ENCODE measurements at regions not wholly inside any gene's neighbourhood (a gene's known extent, or its start where the extent isn't known, plus 50 kb on each side); places are given as distances from the start of the nearest gene placed in this dataset.
"Not testable (repeated sequence)": the region's sequence is repeated elsewhere in the genome, so short reads cannot be mapped to it uniquely, and the experiment has no call there.

DNA sequence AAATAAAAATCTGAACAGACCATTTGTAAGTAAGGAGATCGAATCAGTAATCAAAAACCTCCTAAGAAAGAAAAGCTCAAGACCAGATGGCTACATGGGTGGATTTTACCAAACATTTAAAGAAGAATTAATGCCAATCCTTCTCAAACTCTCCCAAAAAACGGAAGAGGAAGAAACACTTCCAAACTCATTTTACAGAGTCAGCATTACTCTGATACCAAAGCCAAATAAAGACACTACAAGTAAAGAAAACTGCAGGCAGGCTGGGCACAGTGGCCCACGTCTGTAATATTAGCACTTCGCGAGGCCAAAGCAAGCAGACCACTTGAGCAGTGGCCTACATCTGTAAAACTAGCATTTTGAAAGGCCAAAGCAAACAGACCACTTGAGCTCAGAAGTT is 159.8 kb downstream of the DPY19L2 start:
- no peak for DNase-seq

DNA sequence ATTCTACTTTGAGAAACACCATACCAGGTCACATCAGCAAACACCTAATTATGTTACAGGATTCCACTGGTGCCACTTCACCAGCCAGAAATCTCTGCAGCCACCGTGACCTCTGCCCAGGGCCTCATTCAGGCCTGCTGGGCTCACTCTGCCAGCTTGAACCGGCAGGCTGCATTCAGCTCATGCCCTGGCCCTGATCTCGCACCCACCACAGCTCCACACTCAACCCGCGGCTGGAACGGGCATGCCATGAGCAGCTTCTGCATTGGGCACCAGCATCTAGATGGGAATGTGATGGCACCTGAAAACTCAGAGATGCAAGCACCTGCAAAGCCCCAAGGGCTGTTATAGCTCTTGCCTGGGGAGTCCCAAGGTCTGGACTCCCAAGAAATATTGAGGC is 168.7 kb downstream of the DPY19L2 start:
- DNase-seq = no peak

DNA sequence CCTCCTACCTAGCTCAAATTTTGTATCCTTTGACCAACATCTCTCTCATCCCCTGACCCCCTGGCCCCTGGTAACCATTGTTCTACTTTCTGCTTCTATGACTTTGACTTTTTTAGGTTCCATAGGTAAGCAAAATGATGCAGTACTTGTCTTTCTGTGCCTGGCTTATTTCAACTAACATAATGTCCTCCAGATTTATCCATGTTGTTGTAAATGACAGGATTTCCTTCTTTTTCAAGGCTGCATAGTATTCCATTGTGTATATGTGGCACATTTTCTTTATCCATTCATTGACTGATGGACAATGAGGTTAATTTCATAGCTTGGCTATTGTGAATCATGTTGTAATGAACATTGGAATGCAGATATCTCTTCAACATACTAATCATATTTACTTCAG is 170.1 kb downstream of the DPY19L2 start:
- DNase-seq = no peak

DNA sequence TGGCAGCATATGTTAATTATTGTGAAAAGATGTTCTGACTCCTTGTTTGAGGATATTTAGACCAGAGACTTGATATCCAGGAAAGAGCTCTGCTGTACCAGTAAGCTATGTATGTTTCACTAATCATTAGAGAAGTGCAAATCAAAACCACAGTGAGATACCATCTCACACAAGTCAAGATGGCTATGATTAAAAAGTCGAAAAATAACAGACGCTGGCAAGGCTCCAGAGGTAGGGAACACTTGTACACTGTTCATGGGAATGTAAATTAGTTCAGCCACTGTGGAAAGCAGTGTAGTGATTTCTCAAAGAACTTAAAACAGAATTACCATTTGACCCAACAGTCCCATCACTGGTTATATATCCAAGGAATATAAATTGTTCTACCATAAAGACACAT is 171.6 kb downstream of the DPY19L2 start:
- DNase-seq = no peak

DNA sequence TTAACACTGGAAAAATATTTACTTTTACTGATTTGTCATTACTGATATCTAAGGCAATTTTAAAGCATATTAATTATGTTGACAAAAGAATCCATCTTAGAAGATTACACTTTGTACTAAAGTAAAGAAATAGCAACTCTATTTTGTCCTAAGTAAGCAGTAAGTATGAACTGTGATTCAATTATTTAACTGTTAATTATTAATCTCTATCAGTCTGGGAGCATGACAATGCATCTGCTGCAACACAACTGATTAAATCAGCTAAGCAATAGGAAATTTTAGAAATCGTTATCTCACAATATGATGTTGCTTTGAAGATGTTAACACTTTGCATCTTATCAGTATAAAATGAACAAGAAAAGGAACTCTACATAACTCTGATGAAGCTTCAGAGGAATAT is 172.3 kb downstream of the DPY19L2 start:
- DNase-seq = no peak

DNA sequence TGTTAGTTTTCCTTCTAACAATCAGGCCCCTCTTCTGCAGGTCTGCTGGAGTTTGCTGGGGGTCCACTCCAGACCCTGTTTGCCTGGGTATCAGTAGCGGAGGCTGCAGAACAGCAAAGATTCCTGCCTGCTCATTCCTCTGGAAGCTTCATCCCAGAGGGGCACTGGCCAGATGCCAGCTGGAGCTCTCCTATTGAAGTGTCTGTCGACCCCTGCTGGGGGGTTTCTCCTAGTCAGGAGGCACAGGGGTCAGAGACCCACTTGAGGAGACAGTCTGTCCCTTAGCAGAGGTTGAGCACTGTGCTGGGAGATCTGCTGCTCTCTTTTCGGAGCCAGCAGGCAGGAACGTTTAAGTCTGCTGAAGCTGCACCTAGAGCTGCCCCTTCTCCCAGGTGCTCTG is 174.9 kb downstream of the DPY19L2 start:
- DNase-seq = not testable (repeated sequence)

DNA sequence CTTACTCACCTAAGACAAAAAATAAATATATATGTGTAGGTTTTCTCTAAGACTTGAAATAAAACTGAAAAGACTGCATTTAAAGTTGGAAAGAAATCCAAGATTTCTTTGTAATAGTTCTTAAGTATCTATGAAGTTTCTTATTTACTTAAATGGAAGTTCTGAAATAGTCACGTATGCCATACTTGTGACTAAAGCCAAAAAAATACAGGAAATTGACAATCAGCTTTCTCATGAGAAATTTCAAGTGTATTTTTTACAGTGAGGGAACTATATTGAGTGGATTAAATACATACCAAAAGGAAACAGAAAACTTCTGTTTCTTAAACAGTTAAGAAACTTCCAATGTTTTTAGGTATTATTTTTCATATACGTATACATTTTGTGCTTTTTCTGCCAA is 188.1 kb downstream of the DPY19L2 start:
- DNase-seq = no peak

DNA sequence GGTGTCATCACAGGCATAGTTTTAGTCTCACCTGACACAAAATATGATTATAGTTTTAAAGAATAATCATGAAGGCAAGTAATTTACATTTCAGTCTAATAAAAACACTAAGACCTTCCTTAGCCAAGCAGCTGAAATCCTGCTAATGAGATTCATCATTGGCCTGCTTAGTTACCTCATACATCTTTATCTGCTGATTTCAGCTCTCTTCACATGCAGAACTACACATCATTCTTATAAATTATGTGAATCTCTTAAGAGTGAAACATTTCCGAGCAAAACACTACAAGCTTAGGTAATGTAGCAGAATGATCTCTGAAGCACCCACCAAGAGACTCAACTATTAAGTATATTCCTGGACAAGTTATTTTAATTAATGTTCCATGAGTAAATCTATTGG is 198.1 kb downstream of the DPY19L2 start:
- DNase-seq = no peak

DNA sequence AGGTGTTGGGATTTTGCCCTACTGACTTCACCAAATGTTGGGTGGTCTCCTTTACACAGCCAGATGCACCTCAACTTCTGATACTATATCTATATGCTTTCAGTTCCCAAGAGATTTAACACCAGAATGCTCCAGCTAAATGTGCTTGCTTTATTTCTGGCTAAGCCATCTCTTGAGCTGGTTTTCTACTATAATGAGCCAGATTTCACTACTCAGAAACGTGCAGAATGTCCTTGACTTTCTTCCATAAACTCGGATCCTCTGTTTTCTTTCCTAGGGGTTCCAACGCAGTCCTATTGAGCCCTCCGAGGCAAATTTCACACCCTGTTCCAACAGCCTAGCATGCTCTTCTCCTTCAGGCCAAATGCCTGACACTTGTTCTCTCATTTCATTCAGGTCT is 200.3 kb downstream of the DPY19L2 start:
- DNase-seq = no peak

DNA sequence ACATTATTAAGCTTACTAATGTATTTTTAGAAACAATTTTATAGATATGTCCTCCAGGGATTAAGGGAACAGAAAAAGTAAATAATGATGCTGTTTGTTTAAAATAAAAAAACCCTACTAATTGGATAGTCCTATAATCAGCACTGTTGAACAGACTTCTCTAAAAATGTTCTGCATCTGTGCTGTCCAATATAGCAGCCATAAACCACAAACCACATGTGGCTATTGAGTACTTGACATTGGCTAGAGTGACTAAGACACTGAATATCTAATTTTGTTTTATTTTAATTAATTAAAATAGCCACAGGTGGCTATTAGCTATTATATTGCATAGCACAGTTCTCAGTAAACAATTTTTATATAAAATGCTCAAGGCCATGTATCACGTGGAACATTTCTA is 210.4 kb downstream of the DPY19L2 start:
- no peak for DNase-seq

DNA sequence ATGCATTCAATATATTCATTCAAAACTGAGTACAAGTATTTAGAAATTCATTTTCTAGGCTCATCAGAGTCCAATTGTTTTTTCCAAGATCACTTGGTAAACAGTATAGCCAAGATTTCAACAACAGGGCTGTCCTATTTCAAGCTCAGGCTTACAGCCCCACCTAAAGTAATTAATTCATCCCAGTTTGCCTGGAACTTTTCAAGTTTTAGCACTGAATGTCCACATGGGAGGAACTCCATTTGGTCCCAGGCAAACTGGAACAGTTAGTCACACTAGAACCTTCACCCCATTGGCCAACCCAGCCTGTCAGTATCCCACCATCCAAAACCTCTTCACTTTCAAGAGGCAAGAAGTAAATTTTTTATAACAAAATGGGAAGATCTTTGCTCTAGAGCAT is 210.9 kb downstream of the DPY19L2 start:
- no peak for DNase-seq

DNA sequence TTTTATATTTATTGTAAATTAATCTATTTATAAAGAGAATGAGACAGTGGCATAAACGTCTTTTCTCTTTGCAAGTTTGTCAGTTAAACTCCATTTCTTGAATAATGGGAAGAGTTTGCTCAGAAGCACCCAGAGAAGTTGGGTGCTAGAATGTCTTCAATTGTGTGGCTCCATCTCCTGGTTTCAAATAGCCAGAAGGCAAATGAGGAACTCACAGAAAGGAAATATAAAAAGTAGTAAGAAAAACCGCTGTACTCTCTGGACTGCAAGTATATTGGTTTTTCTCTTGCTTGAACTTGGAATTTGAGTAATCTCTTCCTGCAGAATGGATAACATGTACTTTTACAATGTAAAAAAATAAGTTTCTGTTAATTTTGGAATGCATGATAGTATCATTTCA is 217.5 kb downstream of the DPY19L2 start:
- no peak for DNase-seq

DNA sequence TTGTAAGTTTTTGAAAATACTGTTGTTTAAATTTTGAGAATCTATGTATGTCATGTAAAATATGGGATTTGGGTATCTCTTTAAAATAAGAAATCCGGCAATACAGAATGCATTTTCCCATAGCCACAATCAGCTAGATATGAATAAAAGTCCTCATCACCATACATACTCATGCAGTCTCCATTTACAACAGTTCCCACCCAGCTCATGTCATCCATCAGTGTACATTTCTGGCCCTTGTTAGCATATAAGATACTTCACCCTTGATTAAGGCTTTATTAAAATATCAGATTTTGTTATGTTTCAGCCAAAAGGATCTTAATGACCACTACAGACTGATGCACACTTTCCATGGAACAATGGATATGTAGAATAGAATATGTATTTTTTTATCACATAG is 218.0 kb downstream of the DPY19L2 start:
- DNase-seq = no peak

DNA sequence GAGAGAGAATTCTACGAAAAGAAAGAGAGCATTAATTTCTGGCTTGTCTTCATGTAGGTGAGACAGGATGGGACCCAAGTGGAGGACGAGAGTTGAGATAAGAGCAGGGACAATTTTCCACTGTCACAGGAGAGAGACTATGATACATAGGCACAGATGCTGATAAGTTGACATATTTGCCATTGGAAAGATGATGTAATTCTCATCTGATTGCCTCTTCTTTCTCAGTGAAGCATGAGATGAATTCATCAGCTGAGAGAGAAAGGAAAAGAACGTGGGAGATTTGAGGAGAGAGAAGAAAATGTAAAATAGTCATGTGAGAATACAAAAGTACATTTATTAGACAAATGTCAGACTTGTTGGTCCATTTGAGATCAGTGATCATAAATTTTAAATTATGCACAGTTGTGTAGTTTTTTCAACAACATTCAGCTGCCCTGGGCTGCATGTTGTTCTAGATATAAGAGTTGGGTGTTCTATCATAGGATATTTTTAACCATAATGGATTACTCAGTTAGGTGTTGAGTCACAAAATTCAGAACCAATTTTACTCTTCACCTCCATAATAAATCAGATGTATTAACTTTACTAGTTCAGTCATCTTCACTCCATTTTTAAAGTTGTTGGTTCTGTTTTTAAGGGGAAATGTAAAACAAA is 222.9 kb downstream of the DPY19L2 start:
- DNase-seq = no peak

DNA sequence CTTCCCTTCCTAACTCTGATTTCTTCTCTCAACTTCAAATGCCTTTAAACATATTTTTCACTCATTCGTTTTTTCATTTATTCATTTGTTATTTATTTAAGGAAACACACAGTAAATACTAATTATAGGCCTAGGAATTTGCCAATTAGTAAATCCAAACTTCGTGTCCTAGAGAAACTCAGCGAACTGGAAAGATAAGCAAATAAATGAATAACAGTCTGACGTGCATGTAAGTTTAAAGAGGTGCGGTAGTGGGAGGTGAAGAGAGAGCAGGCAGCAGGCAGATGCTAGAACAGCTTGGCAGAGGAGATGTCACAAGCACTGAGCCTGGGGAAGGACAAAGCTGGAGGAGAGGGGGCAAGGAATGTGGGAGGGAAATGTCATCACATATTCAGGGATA is 228.2 kb downstream of the DPY19L2 start:
- no peak for DNase-seq

DNA sequence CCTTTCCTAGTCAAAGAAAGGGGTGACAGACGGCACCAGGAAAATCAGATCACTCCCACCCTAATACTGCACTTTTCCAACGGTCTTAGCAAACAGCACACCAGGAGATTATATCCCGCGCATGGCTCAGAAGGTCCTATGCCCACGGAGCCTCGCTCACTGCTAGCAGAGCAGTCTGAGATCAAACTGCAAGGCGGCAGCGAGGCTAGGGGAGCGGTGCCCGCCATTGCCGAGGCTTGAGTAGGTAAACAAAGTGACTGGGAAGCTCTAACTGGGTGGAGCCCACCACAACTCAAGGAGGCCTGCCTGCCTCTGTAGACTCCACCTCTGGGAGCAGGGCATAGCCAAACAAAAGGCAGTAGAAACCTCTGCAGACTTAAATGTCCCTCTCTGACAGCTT is 233.9 kb downstream of the DPY19L2 start:
- DNase-seq = not testable (repeated sequence)

DNA sequence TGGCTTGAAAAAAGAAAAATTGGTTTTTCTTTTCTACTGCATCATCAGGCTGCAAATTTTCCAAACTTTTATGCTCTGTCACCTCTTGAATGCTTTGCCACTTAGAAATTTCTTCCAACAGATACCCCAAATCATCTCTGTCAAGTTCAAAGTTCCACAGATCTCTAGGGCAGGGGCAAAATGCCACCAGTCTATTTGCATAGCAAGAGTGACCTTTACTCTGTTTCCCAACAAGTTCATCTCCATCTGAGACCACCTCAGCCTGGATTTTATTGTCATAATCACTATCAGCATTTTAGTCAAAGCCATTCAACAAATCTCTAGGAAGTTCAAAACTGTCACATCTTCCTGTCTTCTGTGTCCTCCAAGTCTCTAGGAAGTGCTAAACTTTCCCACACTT is 240.3 kb downstream of the DPY19L2 start:
- DNase-seq = not testable (repeated sequence)

DNA sequence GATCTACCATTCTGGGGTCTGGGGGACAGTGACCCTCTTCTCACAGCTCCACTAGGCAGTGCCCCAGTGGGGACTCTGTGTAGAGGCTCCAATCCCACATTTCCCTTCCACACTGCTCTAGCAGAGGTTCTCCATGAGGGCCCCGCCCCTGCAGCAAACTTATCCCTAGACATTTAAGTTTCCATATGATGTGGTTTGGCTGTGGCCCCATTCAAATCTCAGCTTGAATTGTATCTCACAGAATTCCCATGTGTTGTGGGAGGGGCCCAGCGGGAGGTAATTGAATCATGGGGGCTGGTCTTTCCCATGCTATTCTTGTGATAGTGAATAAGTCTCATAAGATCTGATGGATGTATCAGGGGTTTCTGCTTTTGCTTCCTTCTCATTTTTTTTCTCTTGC is 241.3 kb downstream of the DPY19L2 start:
- DNase-seq = not testable (repeated sequence)

DNA sequence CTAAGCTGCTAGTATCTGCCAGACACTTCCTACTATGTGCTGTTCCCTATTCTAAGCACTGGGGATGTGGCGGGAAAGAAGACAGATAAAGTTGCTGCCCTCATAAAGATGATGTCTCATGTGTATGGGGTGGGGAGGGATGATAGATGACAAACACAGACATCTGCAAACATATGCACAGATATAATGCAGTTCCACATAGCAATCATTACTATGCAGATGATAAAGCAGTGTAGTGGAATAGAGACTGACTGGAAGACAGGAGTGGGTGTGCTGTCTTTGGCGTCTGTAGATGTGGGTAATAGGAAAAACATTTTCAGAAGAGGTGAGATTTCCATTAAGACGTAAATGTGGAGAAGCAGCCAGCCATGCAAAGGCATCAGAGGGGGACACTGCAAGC is 243.6 kb downstream of the DPY19L2 start:
- DNase-seq = no peak

DNA sequence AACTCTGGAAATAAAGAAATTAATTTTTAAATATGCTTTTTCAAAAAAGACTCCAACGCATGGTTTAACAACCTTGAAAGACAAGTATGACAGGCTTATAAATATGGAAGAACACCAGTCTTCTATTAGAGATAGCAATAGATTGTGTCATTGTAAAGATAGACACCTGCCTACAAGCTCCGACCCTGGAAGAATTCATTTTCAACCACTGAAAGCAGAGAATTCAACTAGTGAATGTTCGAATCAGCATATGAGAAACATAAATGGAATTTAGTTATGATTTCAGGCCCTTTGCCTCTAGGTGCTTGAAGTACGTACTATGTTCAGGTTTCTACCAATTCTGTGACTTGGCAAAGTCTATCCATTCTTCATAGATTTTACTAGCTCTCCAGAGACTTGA is 244.5 kb downstream of the DPY19L2 start:
- no peak for DNase-seq

DNA sequence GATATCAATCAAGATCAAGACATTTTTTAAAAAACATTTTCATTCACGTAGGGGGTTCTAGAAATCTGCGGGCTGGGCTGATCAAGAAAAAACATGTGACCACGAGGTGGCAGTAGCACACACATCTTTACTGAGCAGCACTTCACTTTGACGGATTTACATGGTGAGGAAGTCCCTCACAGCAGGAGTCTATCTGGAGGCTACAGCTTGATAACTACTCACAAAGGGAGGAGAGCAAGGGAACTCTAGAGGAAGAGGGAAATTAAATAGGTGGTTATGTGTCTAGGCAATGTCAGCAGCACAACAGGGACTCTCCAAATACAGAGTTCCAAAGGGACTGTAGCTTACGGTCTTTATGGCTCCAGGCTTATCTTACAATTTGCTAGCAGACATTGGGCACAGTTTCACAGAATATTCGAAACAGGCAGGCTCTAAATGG is 248.1 kb downstream of the DPY19L2 start:
- DNase-seq = peak in 1 of 6 experiments; percentile 11

DNA sequence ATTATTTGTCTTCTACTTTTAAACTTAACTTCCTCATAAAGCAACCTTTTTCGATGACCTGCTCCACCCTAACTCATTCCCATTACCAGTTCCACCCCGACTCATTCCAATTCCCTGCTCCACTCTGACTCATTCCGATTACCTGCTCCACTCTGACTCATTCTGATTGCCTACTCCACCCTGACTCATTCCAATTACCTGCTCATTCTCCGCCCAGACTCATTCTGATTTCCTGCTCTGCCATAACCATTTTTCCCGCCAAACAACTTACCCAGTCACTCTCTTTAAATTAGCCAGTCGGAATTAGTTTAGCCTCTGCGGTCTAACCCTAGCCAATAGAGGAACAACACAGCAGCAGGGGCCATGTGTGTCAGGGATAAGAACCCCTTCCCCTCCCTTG is 249.1 kb downstream of the DPY19L2 start:
- no peak for DNase-seq

DNA sequence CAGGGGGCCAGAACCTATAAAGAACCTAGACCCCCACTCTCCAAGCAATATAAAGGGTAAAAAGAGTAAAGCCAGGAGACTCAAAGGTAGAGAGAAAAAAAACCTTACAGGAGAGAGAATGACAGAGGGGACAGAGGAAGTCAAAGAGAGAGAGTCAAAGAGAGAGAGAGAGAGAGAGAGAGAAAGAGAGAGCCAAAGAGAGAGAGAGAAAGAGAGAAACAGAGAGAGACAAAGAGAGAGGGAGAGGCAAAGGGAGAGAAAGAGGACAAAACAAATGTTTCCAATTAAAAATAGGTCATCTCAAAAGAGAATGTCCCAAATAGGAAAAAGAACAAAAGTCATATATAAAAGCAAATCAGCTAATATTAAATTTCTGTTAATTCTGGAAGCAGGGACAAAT is 251.5 kb downstream of the DPY19L2 start:
- DNase-seq = no peak

DNA sequence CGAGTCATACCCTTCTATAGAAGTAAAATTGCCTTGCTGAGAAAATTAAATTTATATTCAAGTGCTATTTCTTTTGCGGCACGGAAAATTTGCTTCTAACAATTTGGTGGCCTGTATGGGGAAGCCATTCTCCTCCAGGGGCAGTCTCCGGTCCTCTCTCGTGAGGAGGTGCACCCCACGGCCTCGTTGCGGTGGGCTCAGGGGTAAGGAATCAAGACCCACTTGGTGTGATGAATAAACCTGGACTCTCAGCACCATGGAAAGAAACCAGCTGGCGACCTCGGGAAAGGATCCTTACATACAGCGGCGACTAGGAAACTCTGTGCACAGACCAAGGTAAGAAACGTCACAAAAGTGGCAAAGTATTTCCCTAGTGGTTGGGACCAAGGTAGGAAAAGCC is 252.9 kb downstream of the DPY19L2 start:
- no peak for DNase-seq

DNA sequence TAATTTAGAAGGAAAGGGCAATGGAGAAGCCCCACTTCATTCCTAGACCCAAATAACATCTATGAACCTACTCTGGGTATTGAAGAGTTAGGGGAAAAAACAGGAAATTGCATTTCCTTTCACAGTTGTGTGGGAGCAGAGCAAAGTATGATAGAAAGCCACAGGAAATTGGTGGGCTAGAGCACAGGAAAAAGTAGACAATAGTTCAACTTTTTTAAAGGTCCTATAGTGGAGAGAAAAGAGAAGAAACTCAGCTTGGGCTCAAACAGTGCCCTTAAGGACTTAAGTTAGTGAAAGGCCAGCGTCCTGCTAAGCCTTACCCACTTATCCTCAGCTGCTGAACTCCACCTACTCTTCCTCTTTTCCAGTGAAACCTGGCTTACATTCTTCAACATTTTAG is 258.1 kb downstream of the DPY19L2 start:
- no peak for DNase-seq

DNA sequence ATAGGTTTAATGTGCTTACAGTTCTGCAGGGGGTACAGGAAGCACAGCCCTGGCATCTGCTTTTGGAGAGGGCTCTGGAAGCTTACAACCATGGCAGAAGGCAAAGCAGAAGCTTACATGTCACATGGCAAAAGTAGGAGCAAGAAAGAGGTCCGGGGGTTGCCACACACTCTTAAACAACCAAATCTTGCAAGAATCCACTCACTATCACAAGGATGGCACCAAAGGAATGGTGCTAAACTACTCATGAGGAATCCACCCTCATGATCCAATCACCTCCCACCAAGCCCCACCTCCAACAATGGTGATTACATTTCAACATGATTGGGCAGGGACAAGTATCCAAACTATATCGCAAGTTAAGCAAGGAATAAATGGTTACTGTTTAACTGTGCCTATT is 255.8 kb upstream of the AVPR1A start:
- DNase-seq = no peak
